ENCODE measurements at regions not wholly inside any gene's neighbourhood (a gene's known extent, or its start where the extent isn't known, plus 50 kb on each side); places are given as distances from the start of the nearest gene placed in this dataset.
A peak's percentile ranks its signal among the peaks of the same experiment; 100 is the strongest.

GRCh38 chr22:22422629-22423112, 85.9 kb downstream of the ZNF280B start:
- Histone ChIP-seq H3K4me2 (no peak overlapping the region), H3K4me3 (no peak overlapping the region), H3K9me3 (no peaks in the 10 kb centered on the region), H3K27ac (no peak overlapping the region), H3K4me1 (no peaks in the 10 kb centered on the region)
- FAIRE-seq (no peak), DNase-seq (ENCODE audit: low read depth in 1 of 2, low spot score in 1 of 2) (peak; percentile 13 to 63), ATAC-seq (peak; percentile 59 to 75; a peak in 4 of 6 replicates)
- 0% methylated on average over 6 of the region's 6 CpGs for WGBS (ENCODE audit: missing lambda C conversion rate)
- POLR2A ChIA-PET: no interaction called here
- CTCF ChIA-PET: interaction anchor here (0.8 to 4.2 kb wide), 12 partner anchors 8 to 73 kb away, joined by 3 to 30 read pairs (median 4); no protein-coding TSS in a partner anchor
- TF ChIP-seq RAD21 (conservative IDR thresholded peaks at IDR 0.05 in 1 of 2, IDR thresholded peaks at IDR 0.05 in 1 of 2) (peak in 1 of 2 experiments; percentile 24; a peak in 1 of 5 replicates), CTCF (IDR thresholded peaks at IDR 0.05) (peak; percentile 56), RCOR1 (IDR thresholded peaks at IDR 0.05; ENCODE audit: low read depth, low read length) (no peak), SMC3 (IDR thresholded peaks at IDR 0.05) (peak; percentile 31; the same call in 2 of the 3 replicates), HES2 (IDR thresholded peaks at IDR 0.05) (no peak)
- TF ChIP-seq, protein P1, sequence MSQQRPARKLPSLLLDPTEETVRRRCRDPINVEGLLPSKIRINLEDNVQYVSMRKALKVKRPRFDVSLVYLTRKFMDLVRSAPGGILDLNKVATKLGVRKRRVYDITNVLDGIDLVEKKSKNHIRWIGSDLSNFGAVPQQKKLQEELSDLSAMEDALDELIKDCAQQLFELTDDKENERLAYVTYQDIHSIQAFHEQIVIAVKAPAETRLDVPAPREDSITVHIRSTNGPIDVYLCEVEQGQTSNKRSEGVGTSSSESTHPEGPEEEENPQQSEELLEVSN (IDR thresholded peaks at IDR 0.05; ENCODE audit: borderline replicate concordance, low read depth): no peak
- TF ChIP-seq, protein P2, sequence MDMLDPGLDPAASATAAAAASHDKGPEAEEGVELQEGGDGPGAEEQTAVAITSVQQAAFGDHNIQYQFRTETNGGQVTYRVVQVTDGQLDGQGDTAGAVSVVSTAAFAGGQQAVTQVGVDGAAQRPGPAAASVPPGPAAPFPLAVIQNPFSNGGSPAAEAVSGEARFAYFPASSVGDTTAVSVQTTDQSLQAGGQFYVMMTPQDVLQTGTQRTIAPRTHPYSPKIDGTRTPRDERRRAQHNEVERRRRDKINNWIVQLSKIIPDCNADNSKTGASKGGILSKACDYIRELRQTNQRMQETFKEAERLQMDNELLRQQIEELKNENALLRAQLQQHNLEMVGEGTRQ (IDR thresholded peaks at IDR 0.05): no peak

- Histone ChIP-seq H3K9me3 (no peaks in the 10 kb centered on the region), H3K4me3 (no peak overlapping the region), H3K4me1 (no peaks in the 10 kb centered on the region), H3K27ac (no peak overlapping the region), H3K4me2 (no peak overlapping the region)
- CTCF ChIA-PET: interaction anchor here (1.1 to 1.4 kb wide), 3 partner anchors 9 to 227 kb away, joined by 3 to 4 read pairs (median 3); no protein-coding TSS in a partner anchor
- WGBS (ENCODE audit: missing lambda C conversion rate): 20% methylated on average over 3 of the region's 3 CpGs
- DNase-seq (ENCODE audit: low read depth in 1 of 2, low spot score in 1 of 2) (no peak), ATAC-seq (no peak), FAIRE-seq (no peak)
- POLR2A ChIA-PET: no interaction called here
- TF ChIP-seq CEBPB (IDR thresholded peaks at IDR 0.05): no peak
- no peak for TF ChIP-seq MAZ (IDR thresholded peaks at IDR 0.05; ENCODE audit: borderline replicate concordance, low read depth, low read length)
- no peak for TF ChIP-seq HDAC2 (IDR thresholded peaks at IDR 0.05)
- no peak for TF ChIP-seq JUN (IDR thresholded peaks at IDR 0.05)
- TF ChIP-seq HOXB5 (CRISPR knock-in tag; IDR thresholded peaks at IDR 0.05): no peak
Observed at GRCh38 chr22:22423681-22424080, 84.9 kb downstream of the ZNF280B start.

DNA sequence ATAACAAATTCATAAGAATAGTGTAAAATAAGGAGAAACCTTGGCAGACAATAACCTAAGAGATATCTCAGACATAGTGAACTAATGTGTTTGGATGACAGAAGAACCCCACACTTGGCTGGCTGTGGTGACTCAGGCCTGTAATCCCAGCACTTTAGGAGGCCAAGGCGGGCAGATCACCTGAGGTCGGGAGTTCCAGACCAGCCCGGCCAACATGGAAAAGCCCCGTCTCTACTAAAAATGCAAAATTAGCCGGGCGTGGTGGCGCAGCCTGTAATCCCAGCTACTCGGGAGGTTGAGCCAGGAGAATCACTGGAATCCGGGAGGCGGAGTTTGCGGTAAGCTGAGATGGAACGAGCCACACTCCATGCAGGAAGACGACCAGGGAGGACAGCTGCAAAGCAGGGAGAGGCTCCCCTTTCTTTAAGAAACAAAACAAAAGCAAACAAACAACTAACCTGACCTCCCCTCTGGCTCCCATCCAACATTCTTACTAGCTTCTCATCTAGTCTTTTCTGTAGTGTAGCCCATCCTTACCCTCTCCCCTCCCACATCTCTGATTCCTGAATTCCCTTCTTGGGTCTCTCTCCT, 84.2 kb downstream of the ZNF280B start:
- CTCF ChIA-PET: interaction anchor here (0.7 to 1.6 kb wide), 5 partner anchors 10 to 229 kb away, joined by 3 to 5 read pairs (median 4); no protein-coding TSS in a partner anchor
- Histone ChIP-seq H3K4me3 (no peak overlapping the region), H3K27ac (no peak overlapping the region), H3K9me3 (no peaks in the 10 kb centered on the region), H3K4me2 (no peak overlapping the region), H3K4me1 (no peaks in the 10 kb centered on the region)
- ATAC-seq: no peak
- no peak for FAIRE-seq
- DNase-seq (ENCODE audit: low read depth in 1 of 2, low spot score in 1 of 2): no peak
- POLR2A ChIA-PET: no interaction called here
- 46% methylated on average over 9 of the region's 13 CpGs for WGBS (ENCODE audit: missing lambda C conversion rate)
- TF ChIP-seq HOXB5 (CRISPR knock-in tag; IDR thresholded peaks at IDR 0.05): no peak
- no peak for TF ChIP-seq JUNB (IDR thresholded peaks at IDR 0.05)
- TF ChIP-seq CHD4 (IDR thresholded peaks at IDR 0.05; ENCODE audit: borderline replicate concordance): no peak
- TF ChIP-seq, protein P3, sequence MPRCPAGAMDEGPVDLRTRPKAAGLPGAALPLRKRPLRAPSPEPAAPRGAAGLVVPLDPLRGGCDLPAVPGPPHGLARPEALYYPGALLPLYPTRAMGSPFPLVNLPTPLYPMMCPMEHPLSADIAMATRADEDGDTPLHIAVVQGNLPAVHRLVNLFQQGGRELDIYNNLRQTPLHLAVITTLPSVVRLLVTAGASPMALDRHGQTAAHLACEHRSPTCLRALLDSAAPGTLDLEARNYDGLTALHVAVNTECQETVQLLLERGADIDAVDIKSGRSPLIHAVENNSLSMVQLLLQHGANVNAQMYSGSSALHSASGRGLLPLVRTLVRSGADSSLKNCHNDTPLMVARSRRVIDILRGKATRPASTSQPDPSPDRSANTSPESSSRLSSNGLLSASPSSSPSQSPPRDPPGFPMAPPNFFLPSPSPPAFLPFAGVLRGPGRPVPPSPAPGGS (IDR thresholded peaks at IDR 0.05): no peak
- TF ChIP-seq FOSB (CRISPR knock-in tag; IDR thresholded peaks at IDR 0.05): no peak
- no peak for TF ChIP-seq NPAS2 (CRISPR knock-in tag; IDR thresholded peaks at IDR 0.05; ENCODE audit: borderline replicate concordance)
- no peak for TF ChIP-seq TFCP2L1 (CRISPR knock-in tag; IDR thresholded peaks at IDR 0.05)
- no peak for TF ChIP-seq ZSCAN20 (CRISPR knock-in tag; IDR thresholded peaks at IDR 0.05)
- TF ChIP-seq RFX5 (IDR thresholded peaks at IDR 0.05): no peak
- no peak for TF ChIP-seq POLR2AphosphoS2 (conservative IDR thresholded peaks at IDR 0.05; ENCODE audit: low read length)
- TF ChIP-seq MYC (IDR thresholded peaks at IDR 0.05; ENCODE audit: borderline replicate concordance, low read length): no peak
- no peak for TF ChIP-seq CTCF (IDR thresholded peaks at IDR 0.05)
- no peak for TF ChIP-seq FOSL2 (IDR thresholded peaks at IDR 0.05)
- TF ChIP-seq FOSL2 (CRISPR knock-in tag; IDR thresholded peaks at IDR 0.05): no peak
- TF ChIP-seq SREBF2 (IDR thresholded peaks at IDR 0.05): no peak
- TF ChIP-seq CBX8 (IDR thresholded peaks at IDR 0.05): no peak
- TF ChIP-seq HDAC2 (IDR thresholded peaks at IDR 0.05): no peak
- TF ChIP-seq TP53 (CRISPR knock-in tag; IDR thresholded peaks at IDR 0.05): no peak
- TF ChIP-seq CEBPB (IDR thresholded peaks at IDR 0.05): no peak
- TF ChIP-seq EHMT2 (IDR thresholded peaks at IDR 0.05; ENCODE audit: low read depth): no peak

All from A549 (cell line).